ENCODE measurements at regions not wholly inside any gene's neighbourhood (a gene's known extent, or its start where the extent isn't known, plus 50 kb on each side); places are given as distances from the start of the nearest gene placed in this dataset.
"Not testable (repeated sequence)": the region's sequence is repeated elsewhere in the genome, so short reads cannot be mapped to it uniquely, and the experiment has no call there.

DNA sequence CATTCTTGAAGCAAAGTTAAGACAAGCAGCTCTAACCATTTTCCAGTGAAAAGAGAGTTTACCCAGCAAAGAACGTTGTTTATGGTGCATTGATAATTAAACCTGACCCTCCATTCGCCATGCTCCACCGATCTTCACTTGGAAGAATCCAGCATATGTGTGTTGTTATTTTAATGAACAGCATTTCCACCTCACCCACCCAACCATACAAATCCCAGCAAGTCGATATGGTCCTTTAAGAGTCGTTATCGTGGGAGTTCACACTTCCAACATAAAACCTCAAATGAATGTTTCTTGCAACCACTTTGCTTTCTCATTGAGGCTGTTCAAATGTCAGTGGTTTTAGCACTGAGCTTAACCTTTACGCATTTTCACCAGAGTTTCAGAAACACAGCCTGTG is 147.4 kb upstream of the LDB2 start:
- no peak overlapping the region for H3K27ac Mint-ChIP-seq (ENCODE audit: low read depth)
- no peak for ATAC-seq (replicated peaks; ENCODE audit: extremely low read depth, poor library complexity, severe bottlenecking)

DNA sequence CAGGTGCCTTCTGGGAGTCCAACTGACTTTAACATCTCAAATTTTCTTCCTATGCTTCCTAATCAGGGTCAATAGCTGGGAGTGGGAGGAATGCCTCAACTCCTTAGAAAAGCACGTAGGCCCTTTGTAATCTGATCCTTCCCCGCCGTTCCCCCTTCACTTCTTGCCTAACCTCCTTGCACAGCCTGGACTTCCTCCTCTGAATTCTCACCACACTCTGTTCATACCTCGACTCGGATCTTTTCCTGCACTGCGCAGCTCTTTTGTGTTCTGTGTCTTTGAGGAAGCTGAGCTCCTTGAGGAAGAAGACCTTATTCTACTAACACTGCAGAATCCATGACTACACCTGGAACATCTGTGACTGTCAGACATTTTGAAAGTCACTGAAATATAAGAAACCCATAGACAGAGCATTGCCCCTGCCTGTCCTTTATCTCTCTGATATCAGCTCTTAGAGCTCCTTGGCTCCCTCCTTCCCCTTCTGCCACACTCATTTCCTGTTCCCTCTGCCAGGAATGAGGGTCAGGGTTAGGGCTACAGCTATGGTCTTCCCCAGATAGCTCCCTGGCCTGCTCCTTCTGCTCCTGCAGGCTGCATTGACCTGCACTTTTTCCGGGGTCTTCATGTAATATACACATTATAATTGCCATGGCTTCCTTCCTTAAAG is 140.2 kb upstream of the LDB2 start:
- Mint-ChIP-seq H3K27me3 (no peaks in the 10 kb centered on the region), H3K4me1 (no peaks in the 10 kb centered on the region), H3K9me3 (no peaks in the 10 kb centered on the region), H3K36me3 (ENCODE audit: insufficient read depth) (no peaks in the 10 kb centered on the region), H3K27ac (ENCODE audit: low read depth) (no peak overlapping the region), H3K4me3 (no peak overlapping the region)
- no peak for ATAC-seq (replicated peaks; ENCODE audit: extremely low read depth, poor library complexity, severe bottlenecking)
- DNase-seq (ENCODE audit: low spot score in 2 of 2) = no peak

More for the DNA sequence above, 147.4 kb upstream of the LDB2 start:
- Mint-ChIP-seq H3K4me1 (no peaks in the 10 kb centered on the region), H3K36me3 (ENCODE audit: insufficient read depth) (no peaks in the 10 kb centered on the region), H3K9me3 (peaks cover 5% of the 10 kb centered on the region), H3K4me3 (no peak overlapping the region), H3K27me3 (no peaks in the 10 kb centered on the region)
- DNase-seq (ENCODE audit: low spot score in 2 of 2) = no peak

DNA sequence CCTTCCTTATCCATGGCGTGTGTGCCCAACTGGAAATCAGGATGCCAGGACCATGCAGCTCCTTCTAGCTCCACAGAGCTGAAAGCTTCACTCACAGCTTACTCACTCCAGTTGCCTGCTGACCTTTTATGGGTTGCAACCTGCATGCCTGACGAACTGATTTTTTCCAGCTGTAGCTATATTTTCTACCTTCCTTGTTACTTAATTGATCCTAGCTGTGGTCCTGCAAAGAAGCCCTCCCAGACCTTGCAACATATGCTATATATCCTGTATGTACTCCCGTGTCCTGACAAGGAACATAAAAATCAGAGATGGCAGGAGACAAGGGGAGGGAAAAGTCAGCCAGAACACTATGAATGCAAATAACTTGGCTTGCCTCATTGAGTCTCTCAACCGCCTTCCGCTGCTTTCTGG is 135.3 kb upstream of the LDB2 start:
- H3K4me3 Mint-ChIP-seq = no peak overlapping the region
- no peaks in the 10 kb centered on the region for H3K4me1 Mint-ChIP-seq
- DNase-seq (ENCODE audit: low spot score in 2 of 2) (no peak), ATAC-seq (replicated peaks; ENCODE audit: extremely low read depth, poor library complexity, severe bottlenecking) (no peak)
- no peak overlapping the region for H3K27ac Mint-ChIP-seq (ENCODE audit: low read depth)
- no peaks in the 10 kb centered on the region for H3K36me3 Mint-ChIP-seq (ENCODE audit: insufficient read depth)
- peaks cover 10% of the 10 kb centered on the region for H3K27me3 Mint-ChIP-seq
- H3K9me3 Mint-ChIP-seq = no peaks in the 10 kb centered on the region

DNA sequence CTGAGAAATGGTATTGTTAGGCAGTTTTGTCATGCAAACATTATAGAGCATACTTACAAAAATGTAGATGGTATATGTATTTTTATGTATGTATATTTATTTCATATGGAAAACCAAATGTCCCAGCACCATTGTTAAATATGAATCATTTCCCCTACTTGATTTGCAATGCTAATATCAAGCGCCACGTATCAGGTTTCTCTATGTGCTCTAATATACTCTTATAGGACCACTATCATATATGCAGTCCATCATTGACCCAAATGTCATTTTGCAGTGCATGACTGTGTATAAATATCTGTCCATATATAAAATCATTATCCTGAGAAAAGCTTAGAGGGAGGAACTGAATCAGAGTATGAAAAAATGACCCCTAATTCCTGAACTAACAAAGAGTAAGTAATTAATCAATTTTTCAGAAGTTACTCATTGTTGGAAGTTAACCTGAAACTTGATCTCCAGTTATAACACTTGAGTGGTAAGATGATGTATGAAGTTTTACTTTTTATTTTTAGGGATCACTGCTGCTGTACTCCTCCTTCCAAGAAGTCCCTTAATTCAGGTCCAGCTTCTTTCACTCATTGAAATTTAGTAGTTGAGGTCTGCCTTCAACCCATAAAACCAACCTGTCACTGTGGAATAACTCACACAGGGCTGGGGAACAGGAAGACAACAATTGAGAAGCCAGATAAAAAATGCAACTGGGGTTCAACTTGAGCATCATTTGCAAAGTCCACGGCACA is 134.8 kb upstream of the LDB2 start:
- Mint-ChIP-seq H3K4me3 (no peak overlapping the region), H3K27me3 (peaks cover 10% of the 10 kb centered on the region), H3K9me3 (no peaks in the 10 kb centered on the region), H3K27ac (ENCODE audit: low read depth) (no peak overlapping the region), H3K4me1 (no peaks in the 10 kb centered on the region), H3K36me3 (ENCODE audit: insufficient read depth) (no peaks in the 10 kb centered on the region)
- ATAC-seq (replicated peaks; ENCODE audit: extremely low read depth, poor library complexity, severe bottlenecking) = no peak
- DNase-seq (ENCODE audit: low spot score in 2 of 2) = no peak

DNA sequence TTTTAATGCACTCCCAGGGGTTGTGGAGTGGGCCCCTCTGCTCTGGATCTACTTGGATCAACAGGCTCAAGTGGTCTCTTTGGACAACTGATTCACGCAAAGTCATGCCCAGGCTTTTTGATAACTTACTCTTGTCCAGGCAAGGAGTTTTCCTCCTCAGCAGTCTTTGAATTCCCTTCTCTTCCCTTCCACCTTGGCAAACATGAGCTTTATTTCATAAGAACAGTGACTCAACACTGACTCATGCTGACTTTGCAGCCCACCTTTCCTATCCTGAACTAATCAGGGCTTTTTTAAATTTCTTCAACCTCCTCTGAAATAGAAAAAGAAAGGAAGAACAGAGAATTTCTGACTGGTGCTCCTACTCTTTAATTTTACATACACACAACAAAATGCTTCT is 132.1 kb upstream of the LDB2 start:
- Mint-ChIP-seq H3K4me1 (no peaks in the 10 kb centered on the region), H3K4me3 (no peak overlapping the region), H3K36me3 (ENCODE audit: insufficient read depth) (no peaks in the 10 kb centered on the region), H3K9me3 (no peaks in the 10 kb centered on the region), H3K27me3 (peaks cover 17% of the 10 kb centered on the region), H3K27ac (ENCODE audit: low read depth) (no peak overlapping the region)
- DNase-seq (ENCODE audit: low spot score in 2 of 2) (no peak), ATAC-seq (replicated peaks; ENCODE audit: extremely low read depth, poor library complexity, severe bottlenecking) (no peak)

DNA sequence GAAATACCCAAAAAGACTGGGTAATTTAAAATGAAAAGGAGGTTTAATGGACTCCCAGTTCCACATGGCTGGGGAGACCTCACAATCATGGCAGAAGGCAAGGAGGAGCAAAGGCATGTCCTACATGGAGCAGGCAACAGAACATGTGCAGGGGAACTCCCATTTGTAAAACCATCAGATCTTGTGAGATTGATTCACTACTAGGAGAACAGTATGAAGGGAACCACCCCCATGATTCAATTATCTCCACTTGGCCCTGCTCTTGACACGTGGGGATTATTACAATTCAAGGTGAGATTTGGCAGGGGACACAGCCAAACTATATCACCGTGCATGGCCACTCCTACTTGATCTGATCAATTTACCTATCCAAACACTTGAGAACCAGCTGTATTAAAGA is 131.5 kb upstream of the LDB2 start:
- Mint-ChIP-seq H3K27me3 (peaks cover 18% of the 10 kb centered on the region), H3K4me3 (no peak overlapping the region), H3K36me3 (ENCODE audit: insufficient read depth) (no peaks in the 10 kb centered on the region), H3K9me3 (no peaks in the 10 kb centered on the region), H3K4me1 (no peaks in the 10 kb centered on the region), H3K27ac (ENCODE audit: low read depth) (no peak overlapping the region)
- no peak for ATAC-seq (replicated peaks; ENCODE audit: extremely low read depth, poor library complexity, severe bottlenecking)
- DNase-seq (ENCODE audit: low spot score in 2 of 2) = no peak

DNA sequence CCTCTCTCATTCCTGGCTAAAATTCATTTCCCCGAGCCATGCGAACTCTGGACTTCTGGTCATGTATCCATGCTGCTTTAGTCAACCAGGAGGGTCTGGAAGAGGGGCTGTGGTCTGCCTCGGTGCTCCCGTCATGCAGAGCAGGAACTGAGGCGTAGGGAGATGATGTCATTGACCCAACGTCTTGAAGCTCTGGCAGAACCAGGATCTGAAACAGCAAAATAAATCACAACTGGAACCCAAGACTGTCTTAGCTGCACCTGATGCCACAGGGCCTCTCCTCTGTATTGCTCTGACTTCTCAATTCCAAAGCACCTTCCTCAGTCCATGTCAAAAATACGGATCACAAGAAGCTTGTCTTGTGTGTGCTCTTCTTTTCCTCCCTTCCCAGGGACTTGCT is 131.0 kb upstream of the LDB2 start:
- no peaks in the 10 kb centered on the region for H3K4me1 Mint-ChIP-seq
- no peak for ATAC-seq (replicated peaks; ENCODE audit: extremely low read depth, poor library complexity, severe bottlenecking)

DNA sequence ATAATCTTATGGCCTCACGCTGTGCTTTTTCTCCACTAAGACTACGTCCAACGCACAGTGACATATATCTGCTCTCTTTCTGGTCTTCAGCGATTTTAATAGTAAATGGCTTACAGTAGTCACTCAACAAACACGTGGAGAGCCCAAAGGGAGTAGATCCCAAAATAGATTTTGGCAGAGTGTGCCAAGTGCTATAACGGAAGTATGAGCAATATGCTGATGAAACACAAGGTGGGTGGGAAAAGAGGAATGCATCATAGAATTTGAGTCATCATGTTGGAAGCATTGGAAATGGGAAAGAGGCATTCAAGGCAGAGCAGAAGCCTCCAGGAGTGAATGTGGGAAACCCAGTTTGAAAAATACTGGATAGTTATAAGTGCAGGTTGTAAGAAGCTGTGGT is 129.1 kb upstream of the LDB2 start:
- Mint-ChIP-seq H3K4me3 (no peak overlapping the region), H3K27ac (ENCODE audit: low read depth) (no peak overlapping the region), H3K36me3 (ENCODE audit: insufficient read depth) (no peaks in the 10 kb centered on the region), H3K4me1 (no peaks in the 10 kb centered on the region), H3K9me3 (no peaks in the 10 kb centered on the region), H3K27me3 (peaks cover 38% of the 10 kb centered on the region)
- ATAC-seq (replicated peaks; ENCODE audit: extremely low read depth, poor library complexity, severe bottlenecking) (no peak), DNase-seq (ENCODE audit: low spot score in 2 of 2) (no peak)

More for the DNA sequence above, 131.0 kb upstream of the LDB2 start:
- Mint-ChIP-seq H3K4me3 (no peak overlapping the region), H3K9me3 (no peaks in the 10 kb centered on the region), H3K27me3 (peaks cover 23% of the 10 kb centered on the region), H3K36me3 (ENCODE audit: insufficient read depth) (no peaks in the 10 kb centered on the region), H3K27ac (ENCODE audit: low read depth) (no peak overlapping the region)
- no peak for DNase-seq (ENCODE audit: low spot score in 2 of 2)

DNA sequence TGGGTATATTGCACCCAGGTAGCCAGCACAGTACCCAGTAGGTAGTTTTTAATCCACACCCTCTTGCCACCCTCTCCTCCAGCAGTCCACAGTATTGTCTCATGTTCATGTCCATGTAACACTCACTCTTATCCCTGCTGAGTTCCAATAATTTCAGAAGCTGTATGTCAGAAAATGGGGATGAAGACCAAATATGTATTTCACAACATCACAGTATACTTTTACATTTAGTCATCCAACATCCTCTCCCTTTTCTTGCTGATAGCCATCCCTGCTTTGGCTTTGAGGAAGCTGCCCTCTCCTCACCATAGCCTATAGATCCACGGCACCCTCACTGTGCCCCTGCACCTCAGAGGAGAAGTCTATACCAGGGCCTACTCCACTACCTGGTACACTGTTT is 126.0 kb upstream of the LDB2 start:
- Mint-ChIP-seq H3K4me3 (no peak overlapping the region), H3K9me3 (no peaks in the 10 kb centered on the region), H3K4me1 (no peaks in the 10 kb centered on the region), H3K27ac (ENCODE audit: low read depth) (no peak overlapping the region), H3K36me3 (ENCODE audit: insufficient read depth) (no peaks in the 10 kb centered on the region), H3K27me3 (peaks cover 57% of the 10 kb centered on the region)
- DNase-seq (ENCODE audit: low spot score in 2 of 2) (no peak), ATAC-seq (replicated peaks; ENCODE audit: extremely low read depth, poor library complexity, severe bottlenecking) (no peak)

DNA sequence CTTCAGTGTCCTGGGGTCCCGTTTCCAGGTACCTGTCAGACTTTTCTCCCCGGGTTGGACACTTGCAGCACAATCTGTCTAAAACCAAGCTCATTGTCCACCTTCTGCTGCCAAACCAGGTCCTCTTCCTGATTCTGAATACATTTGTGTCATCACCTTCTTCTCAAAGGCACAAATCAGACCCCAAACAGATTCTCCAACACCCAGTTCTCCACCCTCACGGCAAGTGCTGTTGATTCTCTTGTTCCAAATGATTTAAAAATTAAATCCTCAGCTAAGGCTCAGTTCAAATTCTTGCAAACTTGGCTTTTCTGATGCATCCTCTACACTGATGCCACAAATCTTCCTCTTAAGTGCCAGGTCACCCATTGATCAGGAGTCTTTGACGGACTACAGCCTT is 122.5 kb upstream of the LDB2 start:
- Mint-ChIP-seq H3K4me1 (no peaks in the 10 kb centered on the region), H3K27me3 (peaks cover 56% of the 10 kb centered on the region), H3K36me3 (ENCODE audit: insufficient read depth) (no peaks in the 10 kb centered on the region), H3K9me3 (no peaks in the 10 kb centered on the region), H3K4me3 (no peak overlapping the region), H3K27ac (ENCODE audit: low read depth) (no peak overlapping the region)
- ATAC-seq (replicated peaks; ENCODE audit: extremely low read depth, poor library complexity, severe bottlenecking) (no peak), DNase-seq (ENCODE audit: low spot score in 2 of 2) (no peak)

DNA sequence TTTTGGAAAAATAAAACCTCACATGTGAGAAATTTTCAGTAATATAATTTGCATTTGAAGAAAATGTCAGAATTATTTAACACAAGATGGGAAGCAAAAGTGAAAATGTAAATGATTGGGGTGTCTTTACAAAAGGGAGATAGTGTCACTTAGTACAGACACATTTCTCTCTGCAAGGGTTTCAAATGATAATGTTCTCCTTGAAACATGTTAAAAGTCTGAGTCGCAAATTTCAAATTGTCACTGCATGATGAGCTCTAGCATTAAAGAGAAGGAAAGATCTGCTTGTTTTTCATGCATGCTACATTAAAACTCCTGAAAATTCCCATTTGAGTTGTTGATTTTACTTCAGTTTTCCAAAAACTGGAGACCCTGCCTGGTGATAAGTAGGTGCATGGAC is 122.0 kb upstream of the LDB2 start:
- H3K9me3 Mint-ChIP-seq = no peaks in the 10 kb centered on the region
- no peaks in the 10 kb centered on the region for H3K36me3 Mint-ChIP-seq (ENCODE audit: insufficient read depth)
- no peak overlapping the region for H3K27ac Mint-ChIP-seq (ENCODE audit: low read depth)
- H3K4me3 Mint-ChIP-seq = no peak overlapping the region
- ATAC-seq (replicated peaks; ENCODE audit: extremely low read depth, poor library complexity, severe bottlenecking) = no peak
- H3K4me1 Mint-ChIP-seq = no peaks in the 10 kb centered on the region
- no peak for DNase-seq (ENCODE audit: low spot score in 2 of 2)
- H3K27me3 Mint-ChIP-seq = peaks cover 56% of the 10 kb centered on the region

DNA sequence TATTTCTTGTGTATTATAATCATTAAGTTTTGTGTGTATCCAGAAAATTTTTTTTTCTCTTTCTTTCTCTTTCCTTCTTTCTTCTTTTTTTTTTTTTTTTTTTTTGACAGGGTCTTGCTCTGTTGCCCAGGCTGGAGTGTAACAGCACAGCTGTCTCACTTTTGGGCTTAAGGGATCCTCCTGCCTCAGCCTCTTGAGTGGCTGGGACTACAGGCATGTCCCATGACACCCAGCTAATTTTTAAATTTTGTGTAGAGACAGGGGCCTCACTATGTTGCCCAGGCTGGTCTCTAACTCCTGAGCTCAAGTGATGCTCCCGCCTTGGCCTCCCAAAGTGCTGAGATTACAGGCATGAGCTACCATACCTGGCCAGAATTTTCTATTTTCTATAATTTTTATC is 120.2 kb upstream of the LDB2 start:
- H3K27me3 Mint-ChIP-seq = peaks cover 44% of the 10 kb centered on the region
- H3K4me1 Mint-ChIP-seq; H3K27ac Mint-ChIP-seq (ENCODE audit: low read depth); ATAC-seq (replicated peaks; ENCODE audit: extremely low read depth, poor library complexity, severe bottlenecking); H3K4me3 Mint-ChIP-seq; H3K9me3 Mint-ChIP-seq; H3K36me3 Mint-ChIP-seq (ENCODE audit: insufficient read depth); DNase-seq (ENCODE audit: low spot score in 2 of 2): not testable (repeated sequence)

DNA sequence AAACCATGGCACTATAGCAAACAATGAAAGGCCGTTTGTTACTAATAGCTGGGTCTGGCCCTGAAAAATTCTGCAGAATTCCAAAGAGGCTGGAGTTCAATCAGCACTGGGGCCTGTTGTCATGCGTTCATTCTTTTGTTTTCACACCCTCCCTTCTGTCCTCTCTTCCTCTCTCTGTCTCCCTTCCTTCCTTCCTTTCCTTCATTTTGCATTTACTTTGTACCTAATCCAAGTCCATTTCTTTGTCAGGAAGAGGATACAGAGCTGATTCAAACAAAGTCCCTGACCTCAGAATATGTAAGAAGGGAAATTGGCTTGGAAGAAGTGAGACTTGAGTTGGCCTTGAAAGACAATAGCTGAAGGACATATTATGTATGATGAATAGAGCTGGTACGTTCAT is 119.6 kb upstream of the LDB2 start:
- DNase-seq (ENCODE audit: low spot score in 2 of 2) (no peak), ATAC-seq (replicated peaks; ENCODE audit: extremely low read depth, poor library complexity, severe bottlenecking) (no peak)
- Mint-ChIP-seq H3K4me1 (no peaks in the 10 kb centered on the region), H3K4me3 (no peak overlapping the region), H3K27me3 (peaks cover 41% of the 10 kb centered on the region), H3K9me3 (no peaks in the 10 kb centered on the region), H3K36me3 (ENCODE audit: insufficient read depth) (no peaks in the 10 kb centered on the region), H3K27ac (ENCODE audit: low read depth) (no peak overlapping the region)

Data from central memory CD8-positive, alpha-beta T cell (primary cell).